HG02870 (cell line): ENCODE measurements at regions not wholly inside any gene's neighbourhood (a gene's known extent, or its start where the extent isn't known, plus 50 kb on each side); places are given as distances from the start of the nearest gene placed in this dataset.

Source experiments
- ATAC-seq: cut with Tn5 transposase; IDR thresholded peaks from one replicate; pipeline ENCODE4 v1.9.1; 2021; ENCODE audit warnings: mild to moderate bottlenecking, moderate library complexity; ENCODE audit not compliant: unreplicated experiment

GRCh38 chr5:63375851-63376250 lies 586.4 kb downstream of the HTR1A start:
- ATAC-seq, result no peak

- no peak for ATAC-seq
Observed at GRCh38 chr5:63374085-63374484, 588.2 kb downstream of the HTR1A start.

GRCh38 chr5:63351164-63351563 lies 611.1 kb downstream of the HTR1A start:
- ATAC-seq, result no peak

GRCh38 chr5:63346451-63346850 lies 615.8 kb downstream of the HTR1A start:
- ATAC-seq, result no peak

GRCh38 chr5:63341442-63341841 lies 620.8 kb downstream of the HTR1A start:
- ATAC-seq, result no peak

- no peak for ATAC-seq
Observed at GRCh38 chr5:63323926-63324325, 638.3 kb downstream of the HTR1A start.

GRCh38 chr5:63314551-63314950 lies 647.7 kb downstream of the HTR1A start:
- ATAC-seq, result no peak

GRCh38 chr5:63310644-63311043 lies 651.6 kb downstream of the HTR1A start:
- no peak for ATAC-seq

- no peak for ATAC-seq
Observed at GRCh38 chr5:63306909-63307308, 655.3 kb downstream of the HTR1A start.

GRCh38 chr5:63293317-63293716 lies 668.9 kb downstream of the HTR1A start:
- no peak for ATAC-seq

GRCh38 chr5:63286724-63287123 lies 675.5 kb downstream of the HTR1A start:
- no peak for ATAC-seq

GRCh38 chr5:63263411-63263810 lies 684.8 kb downstream of the LRRC70 start:
- no peak for ATAC-seq

GRCh38 chr5:63262185-63262981 lies 683.8 kb downstream of the LRRC70 start:
- no peak for ATAC-seq

- no peak for ATAC-seq
Observed at GRCh38 chr5:63261695-63262094, 683.1 kb downstream of the LRRC70 start.

- ATAC-seq, result no peak
Observed at GRCh38 chr5:63255594-63255993, 677.0 kb downstream of the LRRC70 start.

- no peak for ATAC-seq
Observed at GRCh38 chr5:63250939-63251338, 672.3 kb downstream of the LRRC70 start.

GRCh38 chr5:63249960-63250359 lies 671.3 kb downstream of the LRRC70 start:
- no peak for ATAC-seq

- no peak for ATAC-seq
Observed at GRCh38 chr5:63247651-63248050, 669.0 kb downstream of the LRRC70 start.

- ATAC-seq, result no peak
Observed at GRCh38 chr5:63245271-63245670, 666.7 kb downstream of the LRRC70 start.

GRCh38 chr5:63240063-63240755 lies 661.6 kb downstream of the LRRC70 start:
- ATAC-seq, result no peak

GRCh38 chr5:63233911-63234310 lies 655.3 kb downstream of the LRRC70 start:
- no peak for ATAC-seq

GRCh38 chr5:63233361-63233760 lies 654.7 kb downstream of the LRRC70 start:
- no peak for ATAC-seq
